HG02678 (cell line): ENCODE measurements at regions not wholly inside any gene's neighbourhood (a gene's known extent, or its start where the extent isn't known, plus 50 kb on each side); places are given as distances from the start of the nearest gene placed in this dataset.

Experiments used
- ATAC-seq: cut with Tn5 transposase; IDR thresholded peaks from one replicate; pipeline ENCODE4 v1.9.1; 2021; ENCODE audit warnings: mild to moderate bottlenecking, moderate library complexity; ENCODE audit not compliant: unreplicated experiment

- no peak for ATAC-seq
Measured at GRCh38 chr15:70217226-70218160, 119.8 kb upstream of the TLE3 start.

DNA sequence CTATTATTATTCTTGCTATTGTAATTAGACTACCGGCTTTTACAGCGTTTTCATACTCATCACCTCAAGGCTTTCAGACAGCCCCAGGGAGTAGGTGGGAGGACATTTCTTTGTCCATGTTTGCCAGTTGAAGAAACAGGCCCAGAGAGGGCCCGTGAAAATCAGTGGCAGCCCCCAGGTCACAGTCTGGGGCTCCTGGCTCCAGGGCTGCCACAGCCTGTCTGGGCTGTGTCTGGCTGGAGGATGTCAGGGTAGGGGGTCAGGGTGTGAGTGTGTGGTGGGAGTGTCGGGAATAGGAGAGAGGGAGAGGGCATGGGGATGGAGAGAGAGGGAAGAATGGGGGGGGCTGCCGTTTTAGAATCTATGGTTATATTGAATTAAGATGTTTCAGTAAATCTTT lies 118.2 kb upstream of the TLE3 start:
- ATAC-seq, result no peak

DNA sequence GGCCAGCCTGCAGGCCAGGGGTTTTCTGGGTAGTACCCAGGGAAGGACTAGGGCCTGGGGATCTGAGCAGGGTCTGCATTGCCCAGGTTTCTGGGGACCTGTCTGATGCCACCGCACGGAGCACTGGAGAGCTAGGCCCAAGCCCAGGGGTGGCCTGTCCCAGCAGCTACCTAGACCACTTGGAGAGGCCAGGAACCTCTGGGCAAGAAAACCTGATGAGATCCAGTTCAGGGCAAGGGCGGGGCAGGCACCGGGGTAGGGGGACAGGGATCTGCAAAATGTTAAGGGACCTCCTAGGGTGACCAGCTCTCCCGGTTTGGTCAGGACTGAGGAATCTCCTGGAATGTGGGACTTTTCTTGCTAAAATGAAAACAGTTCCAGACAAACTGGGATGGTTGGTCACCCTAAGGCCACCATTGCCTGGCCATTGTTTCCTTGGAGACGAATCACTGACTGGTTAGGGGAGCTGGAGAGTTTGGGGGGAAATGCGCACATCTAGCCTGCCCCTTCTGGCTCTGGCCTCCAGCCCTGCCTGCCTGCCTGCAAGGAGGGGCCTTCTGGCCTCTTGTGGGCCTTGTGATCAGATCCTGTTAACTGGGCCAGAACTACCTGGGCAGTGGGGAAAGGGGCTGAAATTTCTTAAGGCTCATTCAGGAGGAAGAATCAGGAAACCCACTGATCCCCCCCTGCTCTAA lies 117.4 kb upstream of the TLE3 start:
- no peak for ATAC-seq

GRCh38 chr15:70214276-70214675 lies 116.6 kb upstream of the TLE3 start:
- ATAC-seq, result no peak

- ATAC-seq, result no peak
Measured at GRCh38 chr15:70213794-70214193, 116.1 kb upstream of the TLE3 start.

- no peak for ATAC-seq
Measured at GRCh38 chr15:70212963-70213315, 115.2 kb upstream of the TLE3 start.

DNA sequence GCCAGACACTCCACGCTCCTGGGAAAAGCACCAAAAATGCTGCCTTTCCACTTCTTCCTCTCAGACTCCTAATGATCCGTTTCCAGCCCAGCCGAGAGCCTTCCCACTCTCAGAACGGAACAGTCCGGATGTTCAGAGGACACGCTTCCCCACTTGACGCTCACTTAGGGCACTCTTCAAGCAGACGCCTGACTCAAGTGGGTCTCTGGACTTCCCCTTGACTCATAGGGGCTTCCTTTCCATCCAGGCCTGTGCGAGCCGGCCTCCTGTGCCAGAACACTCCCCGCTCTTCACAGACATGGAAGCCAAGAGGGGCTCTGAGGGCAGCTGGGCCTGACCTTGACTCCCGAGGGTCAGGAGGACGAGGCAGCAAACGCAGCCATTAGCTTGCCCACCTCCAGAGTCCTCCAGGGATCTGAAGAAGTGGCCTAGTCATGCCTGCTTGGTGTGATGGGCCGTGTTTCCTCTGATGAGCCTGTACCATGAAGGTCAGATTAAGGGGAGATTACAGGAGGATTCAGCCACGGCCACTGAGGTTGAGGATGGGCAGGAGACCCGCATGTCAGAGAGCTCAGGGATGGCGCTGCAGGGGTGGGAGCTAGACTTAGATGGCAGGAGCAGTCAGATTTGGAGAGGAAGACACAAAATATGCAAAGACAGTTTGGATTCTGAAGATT lies 114.7 kb upstream of the TLE3 start:
- ATAC-seq, result no peak

DNA sequence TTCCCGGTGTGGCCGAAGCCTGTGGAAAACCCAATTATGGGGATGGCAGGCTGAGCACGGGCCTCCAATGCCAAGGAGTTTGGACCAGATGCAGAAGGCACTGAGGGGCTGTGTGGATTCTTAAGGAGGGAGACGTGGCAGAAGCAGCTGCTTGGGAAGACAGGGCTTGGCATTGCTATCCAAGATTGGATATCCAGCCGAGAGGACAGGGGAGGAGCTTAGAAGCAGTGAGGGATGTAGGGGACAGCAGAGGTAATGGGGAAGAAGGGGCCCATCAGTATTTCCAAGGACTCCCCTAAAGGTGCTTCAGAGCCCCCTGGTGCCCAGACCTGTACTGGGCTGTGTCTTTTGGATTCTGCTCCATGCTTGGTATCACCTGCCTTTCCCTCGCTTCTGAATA lies 112.8 kb upstream of the TLE3 start:
- no peak for ATAC-seq

DNA sequence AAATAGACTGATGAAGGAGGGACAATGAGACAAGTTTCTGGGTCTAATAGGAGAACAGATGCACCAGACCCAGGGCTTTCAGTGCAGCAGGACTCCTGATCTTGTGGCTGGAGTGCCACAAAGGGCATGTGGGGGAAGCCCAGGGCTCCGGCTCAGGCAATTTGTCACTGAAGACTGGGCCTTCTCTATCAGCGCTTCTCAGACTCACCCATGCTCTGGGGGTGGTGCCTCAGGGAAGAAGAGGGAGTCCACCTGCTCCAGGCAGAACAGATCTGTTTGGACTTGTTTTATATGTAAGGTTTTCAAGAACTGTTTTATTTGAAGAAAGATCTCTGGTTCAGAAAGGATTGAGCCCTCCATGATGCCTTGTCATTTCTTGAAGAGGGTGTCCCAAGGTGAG lies 112.4 kb upstream of the TLE3 start:
- no peak for ATAC-seq

- ATAC-seq, result no peak
Measured at GRCh38 chr15:70209499-70209898, 111.8 kb upstream of the TLE3 start.

GRCh38 chr15:70208332-70208731 lies 110.6 kb upstream of the TLE3 start:
- no peak for ATAC-seq

- no peak for ATAC-seq
Measured at GRCh38 chr15:70206668-70207067, 109.0 kb upstream of the TLE3 start.

- ATAC-seq, result no peak
Measured at GRCh38 chr15:70204652-70205051, 106.9 kb upstream of the TLE3 start.

GRCh38 chr15:70203981-70204560 lies 106.4 kb upstream of the TLE3 start:
- ATAC-seq, result no peak

DNA sequence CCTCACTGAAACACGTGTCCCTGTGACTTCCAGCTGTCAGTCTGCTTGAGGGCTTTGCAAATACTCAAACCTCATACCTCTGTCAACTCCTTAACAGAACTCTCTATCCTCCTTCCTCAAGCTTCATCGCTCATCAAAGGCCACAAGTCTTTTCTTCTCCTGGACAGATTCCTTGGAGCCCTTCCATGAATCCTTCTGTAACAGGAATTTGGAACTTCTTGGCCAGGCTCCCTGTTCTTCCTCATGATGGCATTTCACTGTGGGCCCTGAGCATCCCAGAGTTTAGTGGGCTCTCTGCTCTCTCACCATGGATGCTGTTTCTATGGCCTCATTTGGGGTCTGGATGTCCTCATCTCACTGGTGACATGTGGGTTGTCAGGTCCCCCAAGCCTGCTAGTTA lies 105.0 kb upstream of the TLE3 start:
- ATAC-seq, result no peak

GRCh38 chr15:70201425-70201775 lies 103.7 kb upstream of the TLE3 start:
- ATAC-seq, result no peak

GRCh38 chr15:70200511-70201424 lies 103.1 kb upstream of the TLE3 start:
- ATAC-seq, result no peak

GRCh38 chr15:70199540-70200410 lies 102.1 kb upstream of the TLE3 start:
- ATAC-seq, result no peak

- ATAC-seq, result no peak
Measured at GRCh38 chr15:70199124-70199482, 101.4 kb upstream of the TLE3 start.
